ENCODE measurements at regions not wholly inside any gene's neighbourhood (a gene's known extent, or its start where the extent isn't known, plus 50 kb on each side); places are given as distances from the start of the nearest gene placed in this dataset.

DNA sequence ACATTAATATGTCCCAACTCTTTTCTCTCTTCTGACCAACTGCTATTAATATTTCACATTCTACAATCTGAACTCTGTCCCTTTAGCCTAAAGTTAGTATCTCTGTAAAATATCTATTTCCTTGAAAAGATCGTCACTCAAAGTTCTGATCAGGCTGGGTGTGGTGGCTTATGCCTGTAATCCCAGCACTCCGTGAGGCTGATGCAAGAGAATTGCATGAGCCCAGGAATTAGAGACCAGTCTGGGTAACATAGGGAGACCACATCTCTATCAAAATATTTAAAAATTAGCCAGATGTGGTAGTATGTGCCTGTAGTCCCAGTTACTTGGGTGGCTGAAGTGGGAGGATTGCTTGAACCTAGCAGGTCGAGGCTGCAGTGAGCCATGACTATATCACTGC, 695.6 kb downstream of the MCTP2 start:
- intact Hi-C loops (cut with DNase I), result no loop called here
- no peaks in the 10 kb centered on the region for H3K36me3 ChIP-seq
- WGBS, 2 donors, result 68 to 72% methylated on average over 3 of the region's 3 CpGs

DNA sequence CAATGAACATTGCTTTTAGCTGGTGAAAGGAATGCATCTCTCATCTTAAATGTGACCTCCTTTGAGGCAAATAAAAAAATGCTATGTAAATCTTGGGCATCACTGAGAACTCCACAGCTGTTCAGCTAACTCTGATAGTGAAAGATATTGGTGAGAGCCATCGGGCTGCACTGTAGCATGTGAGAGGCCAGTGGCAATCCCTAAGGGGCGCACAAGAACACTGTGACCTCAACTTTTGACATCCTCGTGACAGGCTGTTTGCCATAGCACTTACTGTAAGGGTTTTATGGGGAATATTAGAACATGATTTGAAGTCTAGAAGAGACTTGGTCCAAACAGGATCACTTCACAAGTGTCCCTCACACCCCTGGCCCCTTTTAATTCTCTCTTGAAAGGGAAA, 697.9 kb downstream of the MCTP2 start:
- TF ChIP-seq, protein P1, sequence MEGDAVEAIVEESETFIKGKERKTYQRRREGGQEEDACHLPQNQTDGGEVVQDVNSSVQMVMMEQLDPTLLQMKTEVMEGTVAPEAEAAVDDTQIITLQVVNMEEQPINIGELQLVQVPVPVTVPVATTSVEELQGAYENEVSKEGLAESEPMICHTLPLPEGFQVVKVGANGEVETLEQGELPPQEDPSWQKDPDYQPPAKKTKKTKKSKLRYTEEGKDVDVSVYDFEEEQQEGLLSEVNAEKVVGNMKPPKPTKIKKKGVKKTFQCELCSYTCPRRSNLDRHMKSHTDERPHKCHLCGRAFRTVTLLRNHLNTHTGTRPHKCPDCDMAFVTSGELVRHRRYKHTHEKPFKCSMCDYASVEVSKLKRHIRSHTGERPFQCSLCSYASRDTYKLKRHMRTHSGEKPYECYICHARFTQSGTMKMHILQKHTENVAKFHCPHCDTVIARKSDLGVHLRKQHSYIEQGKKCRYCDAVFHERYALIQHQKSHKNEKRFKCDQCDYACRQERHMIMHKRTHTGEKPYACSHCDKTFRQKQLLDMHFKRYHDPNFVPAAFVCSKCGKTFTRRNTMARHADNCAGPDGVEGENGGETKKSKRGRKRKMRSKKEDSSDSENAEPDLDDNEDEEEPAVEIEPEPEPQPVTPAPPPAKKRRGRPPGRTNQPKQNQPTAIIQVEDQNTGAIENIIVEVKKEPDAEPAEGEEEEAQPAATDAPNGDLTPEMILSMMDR (IDR thresholded peaks at IDR 0.05), result no peak
- no peak for TF ChIP-seq EP300 (IDR thresholded peaks at IDR 0.05)
- no peak for TF ChIP-seq POLR2AphosphoS5 (IDR thresholded peaks at IDR 0.05)
- TF ChIP-seq POLR2A (IDR thresholded peaks at IDR 0.05), result no peak
- DNase-seq, result no peak
- Histone ChIP-seq H3K4me1 (no peaks in the 10 kb centered on the region), H3K27me3 (no peaks in the 10 kb centered on the region), H3K4me3 (no peak overlapping the region), H3K27ac (no peak overlapping the region), H3K9me3 (peaks cover 0 to 2% (median 0%) of the 10 kb centered on the region in 4 donors), H3K36me3 (no peaks in the 10 kb centered on the region)
- intact Hi-C loops (cut with DNase I), result no loop called here
- 88 to 92% methylated on average over 3 of the region's 3 CpGs for WGBS, 2 donors

More for the DNA sequence above, 695.6 kb downstream of the MCTP2 start:
- H3K27ac ChIP-seq, result peak overlapping the region in 1 of 4 donors; percentile 27
- peaks cover 0 to 2% (median 0%) of the 10 kb centered on the region in 4 donors for H3K9me3 ChIP-seq
- H3K4me1 ChIP-seq, result no peaks in the 10 kb centered on the region
- DNase-seq, result no peak
- H3K27me3 ChIP-seq, result no peaks in the 10 kb centered on the region
- no peak overlapping the region for H3K4me3 ChIP-seq
- TF ChIP-seq POLR2A (IDR thresholded peaks at IDR 0.05) (no peak), EP300 (IDR thresholded peaks at IDR 0.05) (no peak), POLR2AphosphoS5 (IDR thresholded peaks at IDR 0.05) (no peak)
- TF ChIP-seq, protein P1 (IDR thresholded peaks at IDR 0.05), result no peak

DNA sequence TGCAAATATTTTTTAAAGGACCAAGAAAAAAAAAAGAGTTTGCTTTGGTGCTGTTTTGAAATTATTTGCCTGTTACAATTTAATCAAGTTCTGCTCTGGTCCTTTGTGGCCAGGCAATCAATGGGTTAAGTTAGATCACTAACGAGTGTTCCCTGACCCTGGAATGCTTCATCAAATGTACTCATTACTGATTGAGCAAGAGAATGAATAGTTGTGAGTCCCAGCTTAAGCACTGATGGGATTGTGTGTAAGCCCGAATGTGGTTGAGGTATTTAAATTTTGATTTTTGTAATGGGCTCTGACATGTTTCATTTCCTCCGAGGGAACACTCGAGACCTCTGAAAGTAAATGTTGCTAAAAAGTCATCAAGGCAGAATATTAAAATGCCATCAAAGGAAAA, 699.1 kb downstream of the MCTP2 start:
- intact Hi-C loops (cut with DNase I), result no loop called here
- TF ChIP-seq POLR2AphosphoS5 (IDR thresholded peaks at IDR 0.05) (no peak), EP300 (IDR thresholded peaks at IDR 0.05) (no peak), POLR2A (IDR thresholded peaks at IDR 0.05) (no peak)
- TF ChIP-seq, protein P1 (IDR thresholded peaks at IDR 0.05), result no peak
- WGBS, 2 donors, result 71 to 76% methylated on average over 4 of the region's 4 CpGs

DNA sequence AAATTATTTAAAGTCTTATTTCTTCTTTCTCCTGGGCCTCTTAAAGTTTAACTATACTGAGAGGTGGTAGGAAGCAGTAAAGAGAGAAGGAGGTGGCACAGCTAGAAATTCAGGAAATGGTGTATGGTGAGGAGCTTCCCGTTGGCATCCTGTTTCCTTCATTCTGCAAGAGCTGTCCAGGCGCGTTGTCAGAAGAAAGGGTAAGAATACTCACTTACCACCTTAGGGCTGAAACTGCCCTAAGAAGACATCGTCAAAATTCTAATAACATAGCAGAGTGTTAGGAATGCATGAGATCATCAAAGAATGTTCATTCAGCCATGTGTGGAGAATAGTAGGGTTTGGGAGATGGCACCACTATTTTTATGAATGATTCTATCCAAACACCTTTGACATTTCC, 699.6 kb downstream of the MCTP2 start:
- intact Hi-C loops (cut with DNase I), result no loop called here
- H3K9me3 ChIP-seq, result peaks cover 0 to 2% (median 0%) of the 10 kb centered on the region in 4 donors
- 48 to 87% methylated on average over 4 of the region's 4 CpGs for WGBS, 2 donors
- no peak for DNase-seq
- no peaks in the 10 kb centered on the region for H3K4me1 ChIP-seq
- no peaks in the 10 kb centered on the region for H3K36me3 ChIP-seq
- no peak overlapping the region for H3K27ac ChIP-seq
- H3K4me3 ChIP-seq, result no peak overlapping the region
- TF ChIP-seq, protein P1 (IDR thresholded peaks at IDR 0.05), result no peak
- TF ChIP-seq POLR2A (IDR thresholded peaks at IDR 0.05) (no peak), EP300 (IDR thresholded peaks at IDR 0.05) (no peak), POLR2AphosphoS5 (IDR thresholded peaks at IDR 0.05) (no peak)
- no peaks in the 10 kb centered on the region for H3K27me3 ChIP-seq

More for the DNA sequence above, 699.1 kb downstream of the MCTP2 start:
- no peak overlapping the region for H3K27ac ChIP-seq
- no peak for DNase-seq
- H3K4me1 ChIP-seq, result no peaks in the 10 kb centered on the region
- no peaks in the 10 kb centered on the region for H3K36me3 ChIP-seq
- H3K4me3 ChIP-seq, result no peak overlapping the region
- H3K9me3 ChIP-seq, result peaks cover 0 to 2% (median 0%) of the 10 kb centered on the region in 4 donors
- no peaks in the 10 kb centered on the region for H3K27me3 ChIP-seq

DNA sequence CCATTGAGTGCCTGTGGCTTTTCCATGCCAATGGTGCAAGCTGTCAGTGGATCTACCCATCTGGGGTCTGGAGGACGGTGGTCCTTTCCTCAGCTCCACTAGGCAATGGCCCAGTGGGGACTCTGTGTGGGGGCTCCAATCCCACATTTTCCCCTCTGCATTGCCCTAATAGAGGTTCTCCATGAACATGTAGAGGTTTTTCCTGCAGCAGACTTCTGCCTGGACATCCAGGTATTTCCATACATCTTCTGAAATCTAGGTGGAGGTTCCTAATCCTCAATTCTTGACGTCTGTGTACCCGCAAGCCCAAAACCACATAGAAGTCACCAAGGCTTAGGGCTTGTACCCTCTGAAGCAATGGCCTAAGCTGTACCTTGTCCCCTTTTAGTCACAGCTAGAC, 703.1 kb downstream of the MCTP2 start:
- Histone ChIP-seq H3K27ac (no peak overlapping the region), H3K36me3 (no peaks in the 10 kb centered on the region), H3K27me3 (no peaks in the 10 kb centered on the region), H3K4me3 (no peak overlapping the region), H3K4me1 (no peaks in the 10 kb centered on the region), H3K9me3 (no peaks in the 10 kb centered on the region)
- TF ChIP-seq POLR2AphosphoS5 (IDR thresholded peaks at IDR 0.05) (no peak), EP300 (IDR thresholded peaks at IDR 0.05) (no peak), POLR2A (IDR thresholded peaks at IDR 0.05) (no peak)
- TF ChIP-seq, protein P1 (IDR thresholded peaks at IDR 0.05), result no peak
- no peak for DNase-seq
- intact Hi-C loops (cut with DNase I), result no loop called here
- 93 to 96% methylated on average over 3 of the region's 3 CpGs for WGBS, 2 donors
